ENCODE measurements at regions not wholly inside any gene's neighbourhood (a gene's known extent, or its start where the extent isn't known, plus 50 kb on each side); places are given as distances from the start of the nearest gene placed in this dataset.

DNA sequence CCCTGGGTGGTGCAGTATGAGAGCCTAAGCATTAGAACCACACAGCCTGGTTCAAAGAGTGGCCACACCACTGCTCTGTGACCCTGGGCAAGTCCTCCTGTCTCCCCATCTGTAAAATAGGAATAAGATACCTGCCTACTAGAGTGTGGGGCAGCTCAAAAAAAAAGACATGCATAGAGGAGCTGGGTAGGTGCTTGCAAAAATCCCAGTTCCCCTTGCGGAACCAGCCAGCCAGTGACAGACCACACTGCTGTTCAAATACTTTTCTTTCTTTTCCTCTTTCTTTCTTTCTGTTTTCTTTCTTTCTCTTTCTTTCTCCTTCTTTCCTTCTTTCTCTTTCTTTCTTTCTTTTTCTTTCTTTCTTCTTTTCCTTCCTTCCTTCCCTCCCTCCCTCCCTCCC, 63.0 kb upstream of the TRIM2 start:
- DNase-seq, result no peak

DNA sequence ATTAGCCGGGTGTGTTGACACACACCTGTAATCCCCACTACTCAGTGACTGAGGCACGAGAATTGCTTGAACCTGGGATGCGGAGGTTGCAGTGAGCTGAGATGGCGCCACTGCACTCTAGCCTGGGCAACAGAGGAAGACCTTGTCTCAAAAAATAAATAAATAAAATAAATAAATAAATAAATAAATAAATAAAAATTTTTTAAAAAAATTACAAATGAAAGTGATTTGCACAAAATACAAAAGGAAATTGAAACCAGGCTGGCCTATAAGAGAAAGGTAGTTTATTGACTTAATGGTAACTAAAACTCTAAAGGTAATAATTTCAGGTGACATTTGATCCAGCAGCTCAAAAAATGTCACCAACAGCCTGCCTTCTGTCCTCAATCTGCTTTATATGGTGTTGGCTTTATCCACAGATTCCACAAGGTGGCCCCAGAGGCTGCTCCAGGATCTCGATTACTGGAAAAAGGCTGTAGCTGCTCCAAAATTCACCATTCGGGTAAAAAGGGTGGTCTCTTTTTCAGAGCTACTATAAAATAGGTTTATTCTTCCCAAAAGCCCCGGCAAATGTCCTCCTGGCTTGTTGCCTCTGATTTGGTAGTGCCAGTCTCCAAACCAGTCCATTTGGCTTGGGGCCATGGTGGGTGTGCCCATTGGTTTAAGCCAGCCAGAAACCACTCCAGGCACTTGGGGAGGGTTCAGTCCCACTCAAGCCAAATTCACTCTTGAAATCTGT, 61.4 kb upstream of the TRIM2 start:
- DNase-seq, result peak; percentile 94

DNA sequence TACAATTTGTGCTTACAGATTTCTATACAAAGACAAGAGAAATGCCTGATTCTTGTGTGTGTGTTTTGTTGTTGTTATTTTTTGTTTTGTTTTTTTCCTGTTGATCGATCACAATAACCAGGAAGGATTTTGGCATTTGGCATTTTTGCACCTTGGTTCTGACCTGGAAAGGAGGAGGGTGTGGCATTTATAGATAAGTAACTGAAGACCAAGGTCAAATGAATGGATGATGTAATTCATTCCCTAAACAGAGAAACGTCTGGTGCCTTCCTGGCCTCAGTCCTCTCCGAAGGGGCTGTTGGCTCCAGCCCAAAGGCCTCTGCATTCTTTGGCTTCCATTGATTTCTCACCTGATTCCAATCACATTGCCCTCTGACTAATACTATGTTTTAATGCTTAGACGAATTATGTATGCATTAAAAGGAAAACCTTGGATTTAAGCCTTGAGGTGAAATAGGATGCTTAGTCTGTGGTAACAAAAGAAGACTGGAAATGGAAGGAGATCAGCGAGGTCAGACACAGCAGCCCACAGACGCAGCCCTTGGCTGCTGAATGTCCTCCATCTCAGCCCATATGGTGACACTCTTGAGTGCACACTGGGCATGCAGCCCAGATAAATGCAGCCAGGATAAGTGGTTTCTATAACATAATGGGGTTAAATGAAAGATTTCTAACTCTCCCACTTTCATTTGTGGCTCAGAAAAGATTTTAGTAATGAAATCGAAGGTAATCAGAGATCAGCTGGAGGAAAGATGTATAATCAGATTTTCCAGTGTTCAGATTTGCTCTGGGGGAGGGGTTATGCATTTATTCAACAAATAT, 60.5 kb upstream of the TRIM2 start:
- DNase-seq, result peak; percentile 83

DNA sequence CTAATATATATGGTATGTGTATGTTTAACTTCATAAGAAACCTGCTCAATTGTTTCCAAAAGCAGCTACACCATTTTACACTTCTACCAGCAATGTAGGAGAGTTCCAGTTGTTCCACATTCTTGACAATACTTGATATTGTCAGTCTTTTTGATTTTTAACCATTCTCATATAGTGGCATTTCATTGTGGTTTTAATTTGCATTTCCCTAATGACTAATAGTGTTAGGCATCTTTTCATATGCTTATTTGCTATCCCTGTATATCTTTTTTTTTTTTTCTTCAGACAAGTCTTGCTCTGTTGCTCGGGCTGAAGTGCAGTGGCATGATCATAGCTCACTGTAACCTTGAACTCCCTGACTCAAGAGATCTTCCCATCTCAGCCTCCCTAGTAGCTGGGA, 58.2 kb upstream of the TRIM2 start:
- no peak for DNase-seq

DNA sequence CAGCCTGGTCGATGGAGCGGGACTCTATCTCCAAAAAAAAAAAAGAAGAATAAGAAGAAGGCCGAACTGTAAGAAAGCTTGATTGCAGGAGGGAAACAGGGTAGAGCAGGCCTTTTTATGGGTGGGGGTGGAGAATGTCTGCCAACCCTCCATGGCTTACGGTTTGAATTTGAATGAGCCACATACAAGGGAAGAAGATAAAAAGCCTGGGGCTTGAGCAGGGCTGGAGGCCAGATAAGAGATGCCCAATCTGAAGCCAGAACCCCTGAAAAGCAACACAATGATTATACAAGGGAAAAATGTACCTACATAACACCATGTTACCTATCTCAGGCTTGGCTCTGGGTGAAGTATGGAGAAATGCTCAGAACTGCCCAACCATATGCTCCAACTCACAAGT, 57.3 kb upstream of the TRIM2 start:
- no peak for DNase-seq

DNA sequence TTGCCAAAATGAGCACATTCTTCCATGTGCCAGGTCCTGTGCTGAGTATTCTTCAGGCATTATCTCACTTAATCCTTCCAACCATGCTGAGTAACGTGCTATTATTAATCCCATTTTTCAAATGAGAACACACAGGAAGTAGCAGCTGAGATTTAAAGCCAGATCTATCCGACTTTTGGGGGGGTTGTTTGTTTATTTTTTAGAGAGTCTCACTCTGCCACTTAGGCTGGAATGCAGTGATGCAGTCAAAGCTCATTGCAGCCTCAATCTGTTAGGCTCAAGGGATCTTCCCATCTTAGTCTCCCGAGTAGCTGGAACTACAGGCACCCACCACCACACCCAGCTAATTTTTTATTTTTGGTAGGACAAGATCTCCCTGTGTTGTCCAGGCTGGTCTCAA, 55.5 kb upstream of the TRIM2 start:
- DNase-seq, result no peak

DNA sequence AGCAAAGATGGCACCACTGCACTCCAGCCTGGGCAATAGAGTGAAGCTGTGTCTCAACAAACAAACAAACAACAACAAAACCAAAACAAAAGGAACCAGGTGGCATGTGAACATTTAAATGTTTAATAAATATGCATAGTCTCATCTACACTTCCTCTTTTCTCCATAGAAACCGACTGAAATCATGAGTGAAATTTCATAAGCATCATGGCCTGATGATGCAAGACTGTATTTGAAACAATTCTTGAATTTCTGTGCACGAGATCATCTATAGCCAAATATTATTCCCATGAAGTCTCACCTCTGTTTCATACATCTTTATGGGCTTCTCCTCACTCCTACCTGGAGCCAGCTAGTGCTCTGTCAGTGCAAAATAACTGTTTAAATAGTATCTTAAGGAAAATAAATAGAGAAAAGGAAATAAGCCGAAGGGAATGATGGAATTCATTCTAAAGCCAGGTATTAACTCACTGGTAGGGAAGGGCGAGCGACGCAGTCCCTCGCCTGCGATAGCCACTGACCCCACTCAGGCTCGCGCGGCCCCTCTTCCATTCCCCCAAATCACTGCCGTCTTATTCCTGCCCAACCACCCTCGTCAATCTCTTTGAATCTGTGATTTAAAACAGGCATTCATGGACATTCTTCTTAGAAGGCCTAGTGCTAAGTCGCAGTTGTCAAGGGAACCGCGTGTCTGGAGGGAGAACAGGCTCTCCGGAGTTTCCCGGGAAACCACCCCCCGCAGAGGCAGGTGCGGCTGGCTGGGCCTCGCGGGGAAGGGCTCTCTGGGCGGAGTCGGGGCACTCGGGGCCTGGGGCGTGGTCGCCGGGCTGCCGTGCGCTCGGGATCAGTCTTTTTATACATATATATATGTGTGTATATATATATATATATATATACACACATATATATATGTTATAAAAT, 52.4 kb upstream of the TRIM2 start:
- peak; percentile 71 for DNase-seq

DNA sequence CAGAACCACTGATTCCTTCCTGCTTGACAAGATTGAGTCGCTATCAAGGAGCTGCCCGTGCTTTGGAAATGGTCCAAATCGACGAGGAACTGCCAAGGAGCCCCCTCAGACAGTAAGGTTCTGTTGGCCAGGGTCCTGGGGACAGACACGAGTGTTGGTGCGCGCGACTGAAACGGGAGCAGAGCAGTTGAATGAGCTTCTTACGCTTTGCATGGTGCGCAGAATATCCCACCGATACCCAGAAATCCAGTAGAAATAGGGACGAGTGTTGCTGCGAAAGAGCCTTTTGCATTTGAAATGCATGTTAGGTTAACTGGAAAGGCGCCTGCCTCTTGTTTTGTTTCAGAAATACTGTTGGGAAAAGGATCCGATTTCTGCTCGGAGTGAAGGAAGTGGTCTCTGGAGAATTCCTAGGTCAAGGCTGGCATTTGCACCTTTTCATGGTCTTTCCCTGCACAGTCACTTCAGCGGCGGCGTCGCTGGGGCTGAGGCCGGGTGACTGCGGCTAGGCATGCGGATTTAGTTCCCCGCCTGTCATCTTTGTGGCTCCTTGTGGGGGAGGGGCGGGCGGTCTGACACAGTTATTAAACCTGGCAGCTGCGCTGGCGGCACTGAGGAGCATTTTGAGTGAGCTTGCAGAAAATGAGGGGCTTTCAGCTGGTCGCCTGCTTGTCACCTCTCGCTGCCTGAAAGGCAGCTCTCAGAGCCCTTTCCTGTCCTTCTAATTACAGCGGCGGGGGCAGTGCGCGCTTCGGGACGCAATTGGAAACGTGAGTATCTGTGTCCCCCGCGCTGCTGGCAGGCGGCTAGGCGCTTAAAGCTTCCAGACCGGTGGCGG, 51.5 kb upstream of the TRIM2 start:
- no peak for DNase-seq

DNA sequence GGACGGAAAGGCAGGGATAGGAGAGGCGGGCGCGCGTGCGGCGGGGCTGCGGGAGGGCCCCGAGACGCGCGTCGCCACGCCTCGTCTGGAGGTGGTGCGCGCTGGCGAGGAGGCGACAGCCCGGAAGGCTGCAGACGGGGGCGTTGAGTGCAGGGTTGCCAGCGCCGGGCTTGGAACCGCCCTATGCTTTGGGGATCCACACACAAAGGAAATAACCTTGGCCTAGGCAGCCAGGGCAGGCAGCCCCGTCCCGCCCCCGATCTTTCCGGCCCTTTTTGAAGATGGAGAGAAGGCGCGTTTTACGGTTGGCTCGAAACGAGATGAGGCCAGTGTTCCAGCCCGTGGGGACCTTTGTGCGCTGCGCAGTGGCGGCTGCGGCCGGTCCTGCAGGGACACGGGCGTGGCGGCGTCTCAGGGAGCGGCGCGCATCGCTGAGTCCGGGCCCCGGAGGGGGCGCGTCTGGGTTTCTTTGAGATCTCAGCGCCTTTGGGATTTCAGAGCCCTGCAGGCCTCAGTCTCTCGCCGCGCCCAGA, 50.8 kb upstream of the TRIM2 start:
- DNase-seq, result peak; percentile 52

DNA sequence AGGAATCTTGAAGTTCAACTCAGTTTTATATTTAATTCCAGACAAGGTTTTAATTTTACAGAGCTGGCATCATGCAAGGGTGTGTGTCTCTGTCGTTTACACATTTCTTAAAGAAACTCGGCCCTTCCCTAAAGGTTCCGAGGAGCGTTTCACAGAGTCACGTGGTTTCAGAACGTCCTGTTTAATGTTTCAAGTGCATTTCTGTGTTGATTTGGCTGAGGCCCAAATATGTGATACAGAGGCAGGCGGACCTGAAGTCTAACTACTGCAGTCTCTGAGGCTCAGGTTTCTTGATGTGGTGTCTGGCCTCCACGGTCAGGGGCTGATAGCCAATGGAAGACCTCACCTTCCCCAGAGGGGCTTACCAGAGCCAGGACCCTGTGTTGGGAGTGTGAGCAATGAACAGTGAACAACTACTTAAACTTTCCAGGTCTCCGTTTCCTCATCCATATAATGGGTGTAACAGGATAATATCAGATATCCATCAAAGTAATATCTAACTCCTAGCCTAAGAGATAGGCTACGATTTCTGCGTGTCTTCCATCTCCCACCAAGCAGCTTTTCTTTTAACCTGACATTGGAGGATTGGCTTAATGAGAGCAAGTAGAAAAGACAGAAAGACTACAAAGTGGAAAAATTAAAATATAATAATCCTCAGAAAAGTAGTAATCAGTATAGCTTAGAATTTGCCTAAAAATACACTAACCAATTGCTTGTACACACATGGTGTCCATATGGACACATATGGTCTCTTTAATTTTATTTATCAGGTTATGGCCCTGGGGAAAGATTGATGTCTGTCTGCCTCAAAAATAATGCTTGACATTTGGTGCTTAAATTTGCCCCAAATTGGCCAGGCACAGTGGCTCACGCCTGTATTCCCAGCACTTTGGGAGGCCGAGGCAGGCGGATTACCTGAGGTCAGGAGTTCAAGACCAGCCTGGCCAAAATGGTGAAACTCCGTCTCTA, 50.0 kb upstream of the TRIM2 start:
- peak; percentile 25 for DNase-seq
